ENCODE measurements at regions not wholly inside any gene's neighbourhood (a gene's known extent, or its start where the extent isn't known, plus 50 kb on each side); places are given as distances from the start of the nearest gene placed in this dataset.

DNA sequence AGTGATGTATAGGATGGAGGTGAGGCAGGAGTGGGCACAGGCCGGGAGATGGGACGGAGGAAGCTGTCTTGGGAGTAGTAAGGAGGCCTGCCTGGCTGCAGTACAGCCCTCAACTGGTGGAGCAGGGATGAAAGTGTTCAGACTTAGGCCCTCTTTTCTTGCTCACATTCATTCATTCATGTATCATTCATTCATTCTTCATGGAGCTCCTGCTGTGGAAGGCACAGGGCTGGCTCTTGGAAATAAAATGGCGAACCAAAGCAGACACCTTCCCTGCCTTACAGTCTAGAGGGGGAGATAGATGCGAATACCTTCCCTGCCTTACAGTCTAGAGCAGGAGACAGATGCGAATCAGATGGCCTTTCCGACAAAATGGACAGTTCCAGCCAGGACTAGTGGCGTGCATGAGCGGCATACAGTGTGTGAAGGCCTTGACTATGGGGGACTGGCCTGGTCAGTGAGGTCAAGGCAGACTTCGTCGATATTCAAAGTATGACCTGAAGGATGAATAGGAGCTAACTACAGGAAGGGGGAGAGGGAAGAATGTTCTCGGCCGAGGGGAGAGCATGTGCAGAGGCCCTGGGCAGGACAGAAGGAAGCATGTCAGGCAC lies 143.2 kb upstream of the TLE3 start:
- peaks cover 33% of the 10 kb centered on the region for H3K4me1 Mint-ChIP-seq
- TF ChIP-seq EZH2phosphoT487 (IDR thresholded peaks at IDR 0.05) (no peak), EZH2 (IDR thresholded peaks at IDR 0.05) (no peak)
- TF ChIP-seq, protein P1, sequence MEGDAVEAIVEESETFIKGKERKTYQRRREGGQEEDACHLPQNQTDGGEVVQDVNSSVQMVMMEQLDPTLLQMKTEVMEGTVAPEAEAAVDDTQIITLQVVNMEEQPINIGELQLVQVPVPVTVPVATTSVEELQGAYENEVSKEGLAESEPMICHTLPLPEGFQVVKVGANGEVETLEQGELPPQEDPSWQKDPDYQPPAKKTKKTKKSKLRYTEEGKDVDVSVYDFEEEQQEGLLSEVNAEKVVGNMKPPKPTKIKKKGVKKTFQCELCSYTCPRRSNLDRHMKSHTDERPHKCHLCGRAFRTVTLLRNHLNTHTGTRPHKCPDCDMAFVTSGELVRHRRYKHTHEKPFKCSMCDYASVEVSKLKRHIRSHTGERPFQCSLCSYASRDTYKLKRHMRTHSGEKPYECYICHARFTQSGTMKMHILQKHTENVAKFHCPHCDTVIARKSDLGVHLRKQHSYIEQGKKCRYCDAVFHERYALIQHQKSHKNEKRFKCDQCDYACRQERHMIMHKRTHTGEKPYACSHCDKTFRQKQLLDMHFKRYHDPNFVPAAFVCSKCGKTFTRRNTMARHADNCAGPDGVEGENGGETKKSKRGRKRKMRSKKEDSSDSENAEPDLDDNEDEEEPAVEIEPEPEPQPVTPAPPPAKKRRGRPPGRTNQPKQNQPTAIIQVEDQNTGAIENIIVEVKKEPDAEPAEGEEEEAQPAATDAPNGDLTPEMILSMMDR (IDR thresholded peaks at IDR 0.05) = no peak
- H3K36me3 Mint-ChIP-seq = no peaks in the 10 kb centered on the region
- no peaks in the 10 kb centered on the region for H3K9me3 Mint-ChIP-seq
- Histone ChIP-seq H3K27ac (no peak overlapping the region), H2AFZ (replicated peaks) (no peak overlapping the region), H3K9ac (no peak overlapping the region), H3K79me2 (ENCODE audit: low read depth) (no peaks in the 10 kb centered on the region), H3F3A (ENCODE audit: low read depth) (no peaks in the 10 kb centered on the region), H3K27me3 (no peaks in the 10 kb centered on the region), H3K4me2 (no peak overlapping the region), H3K9me3 (ENCODE audit: low read depth) (no peaks in the 10 kb centered on the region), H4K20me1 (ENCODE audit: low read depth) (no peaks in the 10 kb centered on the region), H3K4me3 (no peak overlapping the region), H3K36me3 (no peaks in the 10 kb centered on the region), H3K4me1 (peaks cover 6% of the 10 kb centered on the region)
- DNase-seq (ENCODE audit: low spot score) = no peak
- peaks cover 10% of the 10 kb centered on the region for H3K27me3 Mint-ChIP-seq (ENCODE audit: insufficient read depth, low read depth)
- H3K4me3 Mint-ChIP-seq = no peak overlapping the region
- no peak overlapping the region for H3K27ac Mint-ChIP-seq

DNA sequence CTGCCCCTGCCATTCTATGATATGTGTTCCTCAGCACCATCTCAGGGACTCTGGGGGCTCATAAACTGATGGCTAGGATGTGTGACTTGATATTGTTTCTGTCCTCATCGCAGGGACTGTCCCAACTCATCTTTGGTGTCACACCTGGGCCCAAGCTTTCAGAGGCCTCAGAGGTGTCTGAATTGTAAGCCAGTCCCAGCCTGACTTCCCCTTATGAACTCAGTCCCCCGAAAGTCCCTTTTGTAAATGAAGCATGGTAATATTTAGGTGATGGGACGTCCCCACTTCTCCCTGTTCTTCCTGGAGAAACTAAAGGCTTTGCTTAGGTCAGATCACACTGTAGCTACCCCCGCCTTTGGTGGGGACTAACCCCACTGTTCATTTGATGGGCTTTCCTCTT lies 142.4 kb upstream of the TLE3 start:
- Mint-ChIP-seq H3K4me3 (no peak overlapping the region), H3K9me3 (no peaks in the 10 kb centered on the region), H3K27me3 (ENCODE audit: insufficient read depth, low read depth) (peaks cover 5% of the 10 kb centered on the region), H3K36me3 (no peaks in the 10 kb centered on the region), H3K27ac (no peak overlapping the region), H3K4me1 (peaks cover 26% of the 10 kb centered on the region)
- H4K20me1 ChIP-seq (ENCODE audit: low read depth) = no peaks in the 10 kb centered on the region
- no peak for DNase-seq (ENCODE audit: low spot score)
- H2AFZ ChIP-seq (replicated peaks) = no peak overlapping the region
- no peaks in the 10 kb centered on the region for H3K27me3 ChIP-seq
- no peak overlapping the region for H3K27ac ChIP-seq
- no peak overlapping the region for H3K9ac ChIP-seq
- no peak overlapping the region for H3K4me2 ChIP-seq
- H3K79me2 ChIP-seq (ENCODE audit: low read depth) = no peaks in the 10 kb centered on the region
- TF ChIP-seq, protein P1 (IDR thresholded peaks at IDR 0.05) = no peak
- TF ChIP-seq EZH2 (IDR thresholded peaks at IDR 0.05) (no peak), EZH2phosphoT487 (IDR thresholded peaks at IDR 0.05) (no peak)
- H3K9me3 ChIP-seq (ENCODE audit: low read depth) = no peaks in the 10 kb centered on the region
- peaks cover 6% of the 10 kb centered on the region for H3K4me1 ChIP-seq
- H3K4me3 ChIP-seq = no peak overlapping the region
- no peaks in the 10 kb centered on the region for H3K36me3 ChIP-seq
- H3F3A ChIP-seq (ENCODE audit: low read depth) = no peaks in the 10 kb centered on the region

DNA sequence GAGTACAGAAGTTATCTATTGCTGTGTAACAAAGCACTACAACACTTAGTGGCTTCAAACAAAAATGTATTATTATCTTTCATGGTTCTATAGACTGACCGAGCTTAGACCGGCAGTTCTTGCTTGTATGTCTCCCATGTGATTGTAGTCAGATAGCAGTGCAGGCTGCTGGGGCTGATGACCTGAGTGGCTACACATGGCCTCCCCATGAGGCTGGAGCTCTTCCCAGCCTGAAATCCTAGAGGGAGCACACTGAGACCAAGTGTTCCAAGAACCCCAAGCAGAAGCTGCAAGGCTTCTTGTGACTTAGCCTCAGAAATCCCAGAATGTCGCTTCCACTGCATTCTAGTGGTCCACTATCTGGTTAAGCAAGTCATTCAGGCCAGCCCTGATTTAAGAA lies 141.2 kb upstream of the TLE3 start:
- no peak overlapping the region for H3K4me3 Mint-ChIP-seq
- H2AFZ ChIP-seq (replicated peaks) = no peak overlapping the region
- H3K79me2 ChIP-seq (ENCODE audit: low read depth) = no peaks in the 10 kb centered on the region
- H3K4me2 ChIP-seq = no peak overlapping the region
- no peak overlapping the region for H3K4me3 ChIP-seq
- H3K4me1 Mint-ChIP-seq = peaks cover 20% of the 10 kb centered on the region
- H3F3A ChIP-seq (ENCODE audit: low read depth) = no peaks in the 10 kb centered on the region
- peaks cover 4% of the 10 kb centered on the region for H3K27me3 Mint-ChIP-seq (ENCODE audit: insufficient read depth, low read depth)
- H3K9me3 ChIP-seq (ENCODE audit: low read depth) = no peaks in the 10 kb centered on the region
- H3K36me3 ChIP-seq = no peaks in the 10 kb centered on the region
- no peaks in the 10 kb centered on the region for H3K27me3 ChIP-seq
- no peaks in the 10 kb centered on the region for H4K20me1 ChIP-seq (ENCODE audit: low read depth)
- no peak for DNase-seq (ENCODE audit: low spot score)
- no peaks in the 10 kb centered on the region for H3K36me3 Mint-ChIP-seq
- H3K4me1 ChIP-seq = peaks cover 4% of the 10 kb centered on the region
- TF ChIP-seq, protein P1 (IDR thresholded peaks at IDR 0.05) = no peak
- TF ChIP-seq EZH2 (IDR thresholded peaks at IDR 0.05) = no peak
- no peak for TF ChIP-seq EZH2phosphoT487 (IDR thresholded peaks at IDR 0.05)
- no peaks in the 10 kb centered on the region for H3K9me3 Mint-ChIP-seq
- H3K9ac ChIP-seq = no peak overlapping the region
- H3K27ac ChIP-seq = no peak overlapping the region
- H3K27ac Mint-ChIP-seq = no peak overlapping the region
